HG03571 (cell line): ENCODE measurements at regions not wholly inside any gene's neighbourhood (a gene's known extent, or its start where the extent isn't known, plus 50 kb on each side); places are given as distances from the start of the nearest gene placed in this dataset.
"Not testable (repeated sequence)": the region's sequence is repeated elsewhere in the genome, so short reads cannot be mapped to it uniquely, and the experiment has no call there.

Experiments
- ATAC-seq: cut with Tn5 transposase; IDR thresholded peaks from one replicate; pipeline ENCODE4 v1.9.1; 2021; ENCODE audit not compliant: unreplicated experiment

DNA sequence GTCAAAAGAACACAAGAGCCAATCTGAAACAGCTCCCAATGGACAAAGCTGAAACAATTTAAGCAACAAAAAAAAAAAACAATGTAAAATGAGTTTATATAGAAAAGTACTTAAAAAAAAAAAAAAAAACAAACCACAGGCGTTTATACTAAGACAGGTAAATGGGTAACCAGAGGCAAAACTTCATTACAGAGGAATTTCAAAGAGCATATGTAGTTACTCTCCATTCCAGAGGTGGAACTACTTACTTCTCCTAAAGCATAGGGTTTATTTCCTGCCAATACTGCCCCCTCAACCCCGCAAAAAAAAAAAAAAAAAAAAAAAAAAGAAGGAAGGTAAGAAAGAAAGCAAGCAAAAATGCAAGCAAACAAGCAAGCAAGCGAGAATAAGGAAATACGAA is 132.9 kb downstream of the LIG4 start:
- no peak for ATAC-seq

DNA sequence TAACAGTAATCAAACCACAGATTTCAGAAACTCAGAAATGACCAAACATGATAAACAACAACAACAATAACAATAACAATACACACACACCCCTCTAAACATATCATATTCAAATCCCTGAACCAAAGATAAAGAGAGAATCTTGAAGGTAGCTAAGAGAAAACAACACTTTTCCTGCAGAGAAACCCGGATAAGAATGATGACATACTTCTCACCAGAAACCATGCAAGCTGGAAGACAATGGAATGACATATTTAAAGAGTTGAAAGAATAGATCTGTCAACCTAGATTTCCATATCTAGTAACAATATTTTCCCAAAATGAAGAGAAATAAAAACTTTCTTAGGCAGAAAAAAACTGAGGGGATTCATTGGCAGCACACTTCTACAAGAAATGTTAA is 138.1 kb downstream of the LIG4 start:
- ATAC-seq = no peak

GRCh38 chr13:108074429-108074828 is 140.9 kb downstream of the LIG4 start:
- ATAC-seq = not testable (repeated sequence)

- no peak for ATAC-seq
Observed at GRCh38 chr13:108070925-108071324, 144.4 kb downstream of the LIG4 start.

DNA sequence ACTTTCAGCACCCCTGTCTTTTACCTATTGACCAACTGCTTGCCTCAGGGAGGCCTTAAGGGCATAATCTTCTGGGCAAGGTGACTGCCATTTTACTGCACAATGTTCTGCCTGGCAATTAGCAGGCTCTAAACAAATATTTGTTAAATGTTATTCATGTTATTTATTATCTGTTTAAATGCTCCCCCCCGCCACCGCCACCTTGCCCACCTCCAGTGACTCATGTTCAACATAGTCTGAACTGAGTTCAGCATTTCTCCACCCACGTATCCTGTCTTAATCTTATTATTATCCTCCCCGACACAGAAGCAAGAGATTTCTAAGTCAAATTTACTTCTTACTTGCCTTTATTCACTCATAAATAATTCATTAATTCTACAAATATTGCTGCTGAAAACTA is 144.8 kb downstream of the LIG4 start:
- no peak for ATAC-seq

- no peak for ATAC-seq
Observed at GRCh38 chr13:108069521-108070210, 145.7 kb downstream of the LIG4 start.

DNA sequence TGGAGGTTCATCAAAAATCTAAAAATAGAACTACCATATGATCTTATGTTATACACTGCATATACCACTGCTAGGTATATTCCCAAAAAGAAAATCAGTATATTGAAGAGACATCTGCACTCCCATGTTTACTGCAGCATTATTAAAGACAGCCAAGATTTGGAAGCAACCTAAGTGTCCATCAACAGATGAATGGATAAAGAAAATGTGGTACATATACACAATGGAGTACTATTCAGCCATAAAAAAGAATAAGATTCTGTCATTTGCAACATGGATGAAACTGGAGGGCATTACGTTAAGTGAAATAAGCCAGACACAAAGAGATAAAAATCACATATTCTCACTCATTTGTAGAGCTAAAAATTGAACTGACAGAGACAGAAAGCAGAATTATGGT is 151.0 kb downstream of the LIG4 start:
- not testable (repeated sequence) for ATAC-seq

DNA sequence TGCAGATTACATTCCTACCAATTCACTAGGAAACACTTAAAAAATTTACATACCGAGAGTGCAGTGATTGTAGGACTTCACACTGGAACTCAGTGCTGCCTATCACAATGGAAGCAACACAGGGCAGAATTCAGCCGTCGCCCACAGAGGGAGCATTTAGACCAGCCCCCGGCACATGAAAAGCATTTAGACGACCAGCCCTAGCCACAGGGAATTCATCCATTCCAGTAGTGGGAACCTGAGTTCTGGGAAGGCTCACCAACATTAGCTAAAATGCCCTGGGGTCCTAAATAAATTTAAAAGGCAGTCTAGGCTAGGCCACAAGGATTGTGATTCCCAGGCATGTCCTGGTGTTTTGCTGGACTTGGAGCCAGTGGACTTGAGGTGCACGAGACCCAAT is 155.2 kb downstream of the LIG4 start:
- ATAC-seq = no peak

DNA sequence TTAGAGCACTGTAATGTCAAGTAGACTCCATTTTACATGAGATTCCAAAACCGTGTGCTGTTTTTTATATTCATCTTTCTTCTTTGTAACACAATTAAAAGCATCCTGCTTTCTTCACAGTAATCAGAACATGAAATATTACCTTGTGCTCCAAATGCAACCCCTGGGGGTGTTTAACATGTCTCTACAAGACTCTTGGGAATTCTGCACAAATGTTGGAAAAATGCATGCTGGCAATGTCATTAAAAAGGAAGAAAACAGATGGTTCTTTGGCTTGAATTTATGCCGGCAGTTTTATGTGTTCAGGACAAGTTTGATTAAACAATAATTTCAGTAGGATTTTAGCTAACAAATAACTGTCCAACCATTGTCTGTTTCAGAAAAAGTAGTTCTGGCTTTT is 159.1 kb downstream of the LIG4 start:
- ATAC-seq = no peak

DNA sequence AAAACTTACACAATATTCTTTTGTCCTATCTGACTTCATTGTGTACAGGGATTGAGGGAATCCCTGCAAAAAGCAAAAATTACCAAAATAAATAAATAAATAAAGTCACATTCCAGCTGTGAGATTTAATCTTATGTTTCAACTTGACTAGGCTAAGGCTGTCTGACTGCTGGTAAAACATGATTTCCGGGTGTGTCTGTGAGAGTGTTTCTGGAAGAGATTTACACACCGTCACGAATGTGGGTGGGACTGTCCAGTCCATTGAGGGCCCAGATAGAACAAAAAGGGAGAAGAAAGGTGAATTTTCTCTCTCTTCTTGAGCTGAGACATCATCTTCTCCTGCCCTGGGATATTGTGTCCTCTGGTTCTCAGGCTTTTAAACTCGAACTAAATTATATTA is 166.1 kb downstream of the LIG4 start:
- ATAC-seq = no peak

DNA sequence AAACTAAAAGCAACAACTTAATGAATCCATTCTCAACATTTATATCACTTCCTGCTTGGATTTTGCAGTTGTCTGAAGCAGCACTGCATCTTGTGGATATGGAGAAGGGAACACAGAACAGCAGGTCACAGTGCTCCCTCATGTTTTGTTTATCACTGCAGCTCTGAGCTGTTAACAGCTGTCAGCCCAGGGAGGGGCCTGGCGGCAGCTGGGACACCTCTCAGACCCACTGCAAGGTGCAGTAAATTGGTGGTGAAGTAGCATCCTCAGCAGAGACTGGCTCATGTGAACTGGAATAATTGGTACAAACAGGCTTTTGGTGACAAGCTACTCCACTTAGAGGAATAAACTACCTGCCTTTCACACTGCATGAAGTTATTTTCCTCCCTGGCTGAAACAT is 170.4 kb downstream of the LIG4 start:
- ATAC-seq = no peak

GRCh38 chr13:108042866-108043265 is 172.5 kb downstream of the LIG4 start:
- not testable (repeated sequence) for ATAC-seq

DNA sequence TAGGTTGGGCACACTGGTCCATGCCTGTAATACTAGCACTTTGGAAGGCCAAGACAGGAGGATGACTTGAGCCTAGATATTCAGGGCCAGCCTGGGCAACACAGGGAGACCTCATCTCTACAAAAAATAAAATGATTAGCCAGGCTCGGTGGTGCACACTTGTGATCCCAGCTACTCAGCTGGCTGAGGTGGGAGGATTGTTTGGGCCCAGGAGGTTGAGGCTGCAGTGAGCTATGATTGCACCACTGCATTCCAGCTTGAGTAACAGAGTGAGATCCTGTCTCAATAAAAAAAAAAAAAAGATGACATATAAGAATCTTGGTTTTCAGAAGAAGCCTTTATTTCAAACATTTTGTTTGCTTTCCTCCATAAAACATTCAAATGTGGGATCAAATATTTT is 178.0 kb downstream of the LIG4 start:
- no peak for ATAC-seq

GRCh38 chr13:108036411-108036932 is 178.9 kb downstream of the LIG4 start:
- ATAC-seq = no peak

- ATAC-seq = no peak
Observed at GRCh38 chr13:108034909-108035410, 180.4 kb downstream of the LIG4 start.

GRCh38 chr13:108033800-108034707 is 181.3 kb downstream of the LIG4 start:
- no peak for ATAC-seq

GRCh38 chr13:108031865-108032264 is 183.5 kb downstream of the LIG4 start:
- no peak for ATAC-seq

DNA sequence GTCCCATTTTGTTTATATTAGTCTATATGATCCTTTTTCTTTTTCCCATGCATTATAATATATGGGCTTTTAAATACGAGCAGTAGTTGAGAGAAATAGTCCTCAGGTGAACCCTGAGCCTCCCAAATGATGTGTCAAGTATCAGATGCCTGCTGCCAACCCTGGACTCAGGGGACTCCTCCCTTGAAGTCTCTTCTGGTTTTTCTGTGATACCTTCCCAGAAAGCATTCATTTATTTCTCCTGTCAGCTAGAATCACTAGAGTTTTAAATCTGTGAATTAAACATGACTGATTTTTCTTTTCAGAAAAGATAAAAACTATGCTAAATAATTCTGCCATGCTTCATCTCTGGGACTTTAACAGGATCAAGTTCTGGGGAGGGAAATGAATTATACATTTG is 184.6 kb downstream of the LIG4 start:
- no peak for ATAC-seq

DNA sequence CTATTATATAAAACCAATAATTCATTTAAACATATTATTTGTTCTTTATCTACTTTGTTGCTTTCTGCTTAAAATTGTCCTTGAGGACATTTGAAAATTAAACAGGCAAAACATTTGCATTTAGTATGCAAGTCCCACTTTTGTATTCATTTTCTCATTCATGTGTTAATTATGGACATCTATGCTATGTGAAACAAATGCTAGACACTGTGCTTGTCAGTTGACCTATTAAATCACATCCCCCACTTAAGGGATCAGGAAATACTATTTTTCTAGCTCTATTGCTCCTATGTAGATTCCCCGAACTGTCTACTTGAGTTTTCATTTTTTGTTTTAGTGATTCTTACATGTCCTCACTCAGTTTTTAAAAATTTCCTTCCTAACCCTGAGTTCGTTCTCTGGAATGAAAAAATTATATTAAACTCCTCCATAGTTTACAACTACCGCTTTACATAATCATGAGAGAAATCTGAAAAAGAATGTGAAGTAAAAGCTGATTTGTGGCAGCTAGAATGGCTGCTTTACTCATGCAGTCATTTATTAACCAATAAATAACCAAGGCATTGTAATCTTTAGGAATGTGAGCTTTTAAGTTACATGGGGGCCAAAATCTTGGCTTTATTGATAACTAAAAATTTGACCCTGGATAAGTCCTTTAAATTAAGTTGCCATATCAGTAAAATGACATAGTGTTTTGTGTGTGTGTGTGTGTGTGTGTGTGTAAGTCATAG is 188.5 kb downstream of the LIG4 start:
- no peak for ATAC-seq

DNA sequence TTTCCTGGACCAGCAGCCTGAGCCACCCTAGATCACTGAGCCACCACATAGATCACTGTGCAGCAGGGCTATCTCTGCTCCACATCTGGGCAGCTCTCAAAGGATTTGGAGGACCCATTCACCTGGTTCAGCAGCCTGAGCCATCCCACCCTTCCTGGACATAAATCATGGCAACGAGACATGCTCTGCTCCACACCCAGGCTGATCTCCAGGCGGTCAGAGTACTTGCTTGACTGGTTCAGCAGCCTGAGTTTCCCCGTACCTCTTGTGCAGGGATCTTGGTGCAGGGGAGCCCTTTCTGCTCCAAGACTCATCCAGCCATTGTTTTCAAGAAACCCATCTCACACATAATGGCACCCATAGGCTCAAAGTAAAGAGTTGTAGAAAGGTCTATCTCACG is 195.3 kb downstream of the LIG4 start:
- ATAC-seq = no peak

GRCh38 chr13:108018371-108018870 is 196.9 kb downstream of the LIG4 start:
- ATAC-seq = no peak
